Testis (tissue), 2 donors: ENCODE measurements at regions not wholly inside any gene's neighbourhood (a gene's known extent, or its start where the extent isn't known, plus 50 kb on each side); places are given as distances from the start of the nearest gene placed in this dataset.

Source experiments
- POLR2A ChIP-seq: fragments of 450-650 bp; IDR thresholded peaks from one replicate; pipeline ENCODE4 v1.6.1; 2017; ENCODE audit warnings: antibody characterized with exemption, mild to moderate bottlenecking, moderate library complexity
- TF ChIP-seq, protein P1 (sequence below), 3 experiments: fragments of 450-650 bp in 2 of 3; fragments of 200-600 bp in 1 of 3; sonication (generic) in 1 of 3; IDR thresholded peaks; one replicate each; pipeline ENCODE4 v1.5.1; 2016 to 2019; ENCODE audit warnings: antibody characterized with exemption in 3 of 3, mild to moderate bottlenecking in 2 of 3, moderate library complexity in 1 of 3

DNA sequence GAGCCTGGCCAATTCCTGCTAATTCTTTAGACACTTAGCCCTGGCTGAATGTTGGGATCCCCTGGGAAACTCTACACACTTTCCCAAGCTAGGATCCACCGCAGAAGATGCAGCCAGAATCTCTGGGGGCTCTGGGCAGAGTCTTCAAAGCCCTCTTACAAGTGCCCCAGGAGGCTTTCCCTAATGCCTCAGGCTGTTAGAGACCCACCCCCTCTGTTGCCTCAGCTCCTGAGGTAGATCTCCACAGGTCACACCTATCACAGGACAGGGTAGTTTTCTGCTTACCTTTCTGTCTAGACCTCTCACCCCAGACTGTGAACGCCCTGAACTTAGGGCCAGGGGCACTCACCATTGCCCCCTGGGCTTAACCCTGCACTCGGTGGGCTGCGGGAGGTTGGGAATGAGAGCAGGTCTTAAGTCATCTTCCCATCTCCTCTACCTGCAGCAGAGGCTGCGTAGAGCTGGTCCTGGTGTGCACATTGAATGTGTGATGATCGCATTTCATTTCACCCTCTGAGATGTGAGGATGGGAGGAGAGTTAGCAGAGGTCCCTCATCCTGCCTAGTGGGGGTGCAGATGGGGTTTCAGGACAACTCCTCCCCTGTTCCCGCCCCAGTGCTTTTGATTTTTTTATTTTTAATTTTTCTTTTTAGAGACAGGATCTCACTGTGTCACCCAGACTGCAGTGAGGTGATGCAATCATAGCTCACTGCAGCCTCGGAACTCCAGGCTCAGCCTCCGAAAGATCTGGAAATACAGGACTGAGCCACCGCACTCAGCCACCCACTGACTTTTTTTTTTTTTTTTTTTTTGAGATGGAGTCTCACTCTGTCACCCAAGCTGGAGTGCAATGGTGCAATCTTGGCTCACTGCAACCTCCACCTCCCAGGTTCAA, 89.0 kb upstream of the LHX1 start:
- TF ChIP-seq, protein P1, sequence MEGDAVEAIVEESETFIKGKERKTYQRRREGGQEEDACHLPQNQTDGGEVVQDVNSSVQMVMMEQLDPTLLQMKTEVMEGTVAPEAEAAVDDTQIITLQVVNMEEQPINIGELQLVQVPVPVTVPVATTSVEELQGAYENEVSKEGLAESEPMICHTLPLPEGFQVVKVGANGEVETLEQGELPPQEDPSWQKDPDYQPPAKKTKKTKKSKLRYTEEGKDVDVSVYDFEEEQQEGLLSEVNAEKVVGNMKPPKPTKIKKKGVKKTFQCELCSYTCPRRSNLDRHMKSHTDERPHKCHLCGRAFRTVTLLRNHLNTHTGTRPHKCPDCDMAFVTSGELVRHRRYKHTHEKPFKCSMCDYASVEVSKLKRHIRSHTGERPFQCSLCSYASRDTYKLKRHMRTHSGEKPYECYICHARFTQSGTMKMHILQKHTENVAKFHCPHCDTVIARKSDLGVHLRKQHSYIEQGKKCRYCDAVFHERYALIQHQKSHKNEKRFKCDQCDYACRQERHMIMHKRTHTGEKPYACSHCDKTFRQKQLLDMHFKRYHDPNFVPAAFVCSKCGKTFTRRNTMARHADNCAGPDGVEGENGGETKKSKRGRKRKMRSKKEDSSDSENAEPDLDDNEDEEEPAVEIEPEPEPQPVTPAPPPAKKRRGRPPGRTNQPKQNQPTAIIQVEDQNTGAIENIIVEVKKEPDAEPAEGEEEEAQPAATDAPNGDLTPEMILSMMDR (IDR thresholded peaks at IDR 0.05): no peak
- no peak for TF ChIP-seq POLR2A
